ENCODE measurements at regions not wholly inside any gene's neighbourhood (a gene's known extent, or its start where the extent isn't known, plus 50 kb on each side); places are given as distances from the start of the nearest gene placed in this dataset.

DNA sequence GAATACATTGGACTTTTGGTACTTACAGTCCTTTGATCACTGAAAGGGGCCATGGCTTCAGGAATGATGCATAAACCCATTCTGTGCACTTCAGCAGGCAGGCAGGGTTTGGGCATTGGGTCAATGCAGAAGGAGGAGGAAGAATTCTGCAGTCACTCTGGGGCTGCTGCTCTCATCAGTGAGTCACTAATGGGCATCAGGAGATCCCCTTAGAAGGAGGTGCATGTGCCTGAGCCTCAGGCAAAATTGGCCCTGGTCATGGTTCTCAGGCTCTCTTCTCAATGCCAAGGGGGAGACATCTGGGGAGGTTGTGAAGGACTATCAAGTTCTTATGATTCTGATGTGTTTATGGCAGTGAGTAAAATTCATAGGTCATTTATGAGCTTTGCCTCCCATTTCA, 52.0 kb upstream of the TNP1 start:
- DNase-seq (no peak), ATAC-seq (no peak)
- Histone ChIP-seq H3K27me3 (no peaks in the 10 kb centered on the region), H3K27ac (no peak overlapping the region), H3K9me3 (no peaks in the 10 kb centered on the region), H3K4me3 (no peak overlapping the region), H3K4me1 (no peaks in the 10 kb centered on the region), H3K36me3 (no peaks in the 10 kb centered on the region)
- TF ChIP-seq, protein P1, sequence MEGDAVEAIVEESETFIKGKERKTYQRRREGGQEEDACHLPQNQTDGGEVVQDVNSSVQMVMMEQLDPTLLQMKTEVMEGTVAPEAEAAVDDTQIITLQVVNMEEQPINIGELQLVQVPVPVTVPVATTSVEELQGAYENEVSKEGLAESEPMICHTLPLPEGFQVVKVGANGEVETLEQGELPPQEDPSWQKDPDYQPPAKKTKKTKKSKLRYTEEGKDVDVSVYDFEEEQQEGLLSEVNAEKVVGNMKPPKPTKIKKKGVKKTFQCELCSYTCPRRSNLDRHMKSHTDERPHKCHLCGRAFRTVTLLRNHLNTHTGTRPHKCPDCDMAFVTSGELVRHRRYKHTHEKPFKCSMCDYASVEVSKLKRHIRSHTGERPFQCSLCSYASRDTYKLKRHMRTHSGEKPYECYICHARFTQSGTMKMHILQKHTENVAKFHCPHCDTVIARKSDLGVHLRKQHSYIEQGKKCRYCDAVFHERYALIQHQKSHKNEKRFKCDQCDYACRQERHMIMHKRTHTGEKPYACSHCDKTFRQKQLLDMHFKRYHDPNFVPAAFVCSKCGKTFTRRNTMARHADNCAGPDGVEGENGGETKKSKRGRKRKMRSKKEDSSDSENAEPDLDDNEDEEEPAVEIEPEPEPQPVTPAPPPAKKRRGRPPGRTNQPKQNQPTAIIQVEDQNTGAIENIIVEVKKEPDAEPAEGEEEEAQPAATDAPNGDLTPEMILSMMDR (IDR thresholded peaks at IDR 0.05), result no peak
- intact Hi-C loops (cut with DNase I), result no loop called here

DNA sequence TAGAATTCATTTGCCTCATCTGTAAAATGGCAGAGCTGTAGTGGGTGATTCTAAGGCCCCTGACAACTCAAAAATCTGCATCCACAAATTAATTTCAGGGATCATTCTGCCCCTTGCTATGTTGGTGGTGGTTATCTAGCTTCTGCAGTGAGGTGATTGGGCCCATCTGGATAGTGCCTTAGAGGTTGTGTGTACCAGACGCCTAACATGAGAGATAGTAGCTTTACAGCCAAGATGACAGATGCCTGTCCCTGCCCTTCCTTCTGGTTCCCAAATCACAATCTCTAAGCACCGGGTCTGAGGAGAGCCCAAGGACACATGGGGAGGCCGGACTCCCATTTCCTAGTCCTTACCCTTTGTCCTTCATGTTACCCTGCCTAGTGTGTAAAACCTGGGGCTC, 51.1 kb upstream of the TNP1 start:
- 70 to 80% methylated on average over 3 of the region's 3 CpGs for WGBS, 2 donors
- no peak for ATAC-seq
- intact Hi-C loops (cut with DNase I), result no loop called here
- DNase-seq, result no peak
- TF ChIP-seq, protein P1 (IDR thresholded peaks at IDR 0.05), result no peak
- no peaks in the 10 kb centered on the region for H3K27me3 ChIP-seq
- H3K36me3 ChIP-seq, result no peaks in the 10 kb centered on the region
- no peak overlapping the region for H3K27ac ChIP-seq
- no peaks in the 10 kb centered on the region for H3K9me3 ChIP-seq
- no peaks in the 10 kb centered on the region for H3K4me1 ChIP-seq
- H3K4me3 ChIP-seq, result no peak overlapping the region

DNA sequence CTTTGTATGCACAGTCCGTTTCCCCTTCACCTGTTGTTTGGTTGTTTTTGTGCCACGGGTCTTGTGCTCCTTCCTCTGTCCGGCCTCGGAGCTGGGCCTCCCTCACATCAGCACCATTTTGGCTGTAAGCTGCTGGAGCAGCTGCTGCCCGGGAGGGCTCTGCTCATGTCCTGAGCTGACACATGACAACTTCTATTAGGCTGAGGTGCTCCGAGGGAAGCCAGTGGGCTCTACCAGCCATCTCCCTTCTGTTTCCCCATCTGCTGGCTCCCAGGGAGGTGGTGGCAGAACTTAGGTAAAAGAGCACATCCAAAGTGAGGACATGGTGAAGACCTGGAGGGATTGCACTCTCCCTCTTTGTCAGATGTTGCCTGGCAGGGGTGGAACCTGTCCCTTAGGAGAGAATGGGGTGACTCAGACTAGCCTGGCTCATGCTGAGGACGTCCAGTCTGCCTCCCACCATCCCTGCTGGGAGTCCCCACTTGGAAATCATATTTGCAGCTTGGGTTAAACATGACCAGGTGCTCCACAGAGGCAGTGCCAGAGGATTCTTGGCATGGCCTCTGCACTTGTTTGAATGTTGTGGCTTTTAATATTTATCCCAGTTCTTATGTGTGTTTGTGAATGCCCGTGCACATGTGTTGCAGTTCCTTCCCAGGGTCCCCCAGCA, 49.8 kb upstream of the TNP1 start:
- WGBS, 2 donors, result 76 to 78% methylated on average over 8 of the region's 8 CpGs
- no peak for DNase-seq
- peak in 1 of 8 donors; percentile 25 for ATAC-seq
- no peaks in the 10 kb centered on the region for H3K36me3 ChIP-seq
- no peaks in the 10 kb centered on the region for H3K27me3 ChIP-seq
- no peak overlapping the region for H3K27ac ChIP-seq
- TF ChIP-seq, protein P1 (IDR thresholded peaks at IDR 0.05), result no peak
- intact Hi-C loops (cut with DNase I), result no loop called here
- H3K9me3 ChIP-seq, result no peaks in the 10 kb centered on the region
- peaks cover 0 to 4% (median 0%) of the 10 kb centered on the region in 9 donors for H3K4me1 ChIP-seq
- no peak overlapping the region for H3K4me3 ChIP-seq
